Left colon (tissue), 2 donors: ENCODE measurements at regions not wholly inside any gene's neighbourhood (a gene's known extent, or its start where the extent isn't known, plus 50 kb on each side); places are given as distances from the start of the nearest gene placed in this dataset.

Experiments used
- ATAC-seq: fragments of 200-7000 bp; cut with Tn5 transposase; one replicate; pipeline ENCODE4 v1.9.1; 2020; ENCODE audit warnings: mild to moderate bottlenecking, moderate library complexity
- DNase-seq, 2 donors: peaks; one replicate each; pipeline ENCODE4 v3.0.0-alpha.2; 2020
- intact Hi-C, 2 donors: fragments of 100-400 bp; cut with DNase I in 1 of 2; cut with micrococcal nuclease in 1 of 2; formaldehyde crosslinking; loops; one replicate each; pipeline versions ENCODE4 v1.11.2 to v1.14.0; 2022; cut with DNase I, micrococcal nuclease
- donor health status: DM: no; HTN: no; CAD: no.
- donor health status: DM: yes; HTN: yes; CAD: no.

GRCh38 chr10:107425931-107426553, 261.5 kb upstream of the SORCS1 start:
- ATAC-seq (no peak), DNase-seq (no peak)
- intact Hi-C loops = no loop called here

DNA sequence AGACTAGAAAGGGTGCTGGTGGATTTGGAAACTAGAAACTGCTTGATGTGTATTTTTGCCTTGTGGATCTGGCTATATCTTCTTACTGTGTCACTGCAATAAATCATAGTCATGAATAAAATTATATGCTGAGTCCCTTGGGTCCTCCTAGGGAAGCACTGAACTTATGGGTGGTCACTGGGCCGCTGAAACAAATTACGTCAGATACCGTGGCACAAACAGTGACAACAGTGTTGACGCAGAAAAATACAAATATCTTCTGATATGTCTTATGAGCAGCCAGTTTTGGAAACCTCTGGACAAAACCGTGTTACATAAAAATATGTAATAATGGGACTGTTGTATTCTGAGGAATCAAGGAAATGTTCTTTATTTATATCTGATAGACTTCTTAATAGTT, 260.1 kb upstream of the SORCS1 start:
- intact Hi-C loops = no loop called here
- DNase-seq = no peak
- ATAC-seq = no peak

DNA sequence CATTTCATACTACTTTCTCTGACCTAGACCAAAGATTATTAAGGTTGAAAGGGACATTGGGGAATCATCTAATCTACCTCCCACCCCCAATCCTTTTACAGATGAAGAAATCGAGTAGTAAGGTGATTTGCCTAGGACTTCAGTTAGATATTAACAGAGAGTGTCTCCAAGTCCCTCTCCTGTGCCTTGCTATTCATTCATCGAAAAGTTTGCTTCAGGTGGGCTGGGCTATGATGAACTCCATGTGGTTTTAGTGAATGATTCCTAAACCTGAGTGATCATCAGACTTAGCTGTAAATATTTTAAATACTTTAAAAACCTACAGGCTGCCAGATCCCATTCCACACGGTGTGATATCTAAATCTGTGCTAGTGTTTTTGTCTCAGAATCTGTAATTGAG, 259.4 kb upstream of the SORCS1 start:
- intact Hi-C loops = no loop called here
- ATAC-seq (no peak), DNase-seq (no peak)

DNA sequence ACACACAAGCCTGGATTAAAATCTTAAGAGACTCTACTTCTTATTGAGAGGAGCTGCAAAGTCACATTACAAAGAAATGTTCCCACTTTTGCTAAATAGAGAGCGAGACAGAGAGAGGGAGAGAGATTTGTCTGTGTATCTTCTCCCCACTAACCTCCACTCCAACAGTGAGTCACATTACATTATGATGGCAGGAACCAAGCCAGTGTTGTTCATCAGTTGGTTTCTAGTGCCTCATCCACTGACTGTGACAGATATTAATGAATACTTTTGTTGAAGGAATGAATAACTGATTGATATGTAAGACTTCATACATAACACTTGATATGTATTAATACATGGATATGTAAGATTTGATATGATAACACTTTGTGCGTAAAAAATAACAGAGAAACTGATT, 258.2 kb upstream of the SORCS1 start:
- intact Hi-C loops = no loop called here
- ATAC-seq (no peak), DNase-seq (no peak)

GRCh38 chr10:107420196-107420595, 255.7 kb upstream of the SORCS1 start:
- ATAC-seq (no peak), DNase-seq (no peak)
- intact Hi-C loops = no loop called here

DNA sequence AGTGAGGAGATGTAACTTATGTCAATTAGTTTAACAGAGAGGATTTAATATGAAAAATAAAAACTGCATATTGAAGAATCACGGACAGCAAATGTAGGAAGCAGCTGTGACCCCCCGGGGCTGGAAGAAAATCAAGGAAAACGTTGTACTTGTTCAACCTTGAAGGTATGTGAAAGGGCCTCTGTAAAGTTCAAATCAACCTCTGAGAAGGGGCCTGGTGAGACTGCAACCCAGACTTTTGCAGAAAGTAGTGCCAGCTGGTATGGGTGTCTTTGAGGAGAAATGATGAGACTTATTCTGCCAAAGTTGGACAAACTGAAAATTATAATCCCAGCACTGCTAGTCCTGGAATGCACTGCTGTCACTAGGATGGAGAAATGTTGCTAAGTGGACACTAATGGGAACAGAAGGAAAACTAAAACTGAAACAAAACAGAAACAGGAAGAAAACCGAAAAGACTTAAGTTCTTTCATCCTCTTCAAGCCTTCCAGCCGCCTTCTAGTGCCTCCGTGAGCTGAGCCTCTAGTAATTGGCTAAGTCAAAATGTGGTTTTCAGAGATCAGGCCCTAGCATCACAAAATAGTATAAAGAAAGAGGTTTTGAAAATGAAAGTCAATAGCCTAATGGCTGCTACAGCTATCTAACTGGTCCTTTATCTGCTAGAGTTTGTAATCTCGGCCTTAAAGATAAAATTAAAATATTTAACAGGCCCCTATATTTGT, 253.7 kb upstream of the SORCS1 start:
- DNase-seq (no peak), ATAC-seq (no peak)
- intact Hi-C loops = loop anchor here in 1 of 2 donors (10.0 kb wide), 1 partner anchor 397 kb away; no protein-coding TSS in a partner anchor

- DNase-seq (no peak), ATAC-seq (no peak)
- intact Hi-C loops = loop anchor here in 1 of 2 donors (10.0 kb wide), 1 partner anchor 397 kb away; no protein-coding TSS in a partner anchor
Observed at GRCh38 chr10:107417446-107417845, 252.9 kb upstream of the SORCS1 start.

GRCh38 chr10:107415446-107415845, 250.9 kb upstream of the SORCS1 start:
- intact Hi-C loops = loop anchor here in 1 of 2 donors (10.0 kb wide), 1 partner anchor 399 kb away; no protein-coding TSS in a partner anchor
- DNase-seq (no peak), ATAC-seq (no peak)

DNA sequence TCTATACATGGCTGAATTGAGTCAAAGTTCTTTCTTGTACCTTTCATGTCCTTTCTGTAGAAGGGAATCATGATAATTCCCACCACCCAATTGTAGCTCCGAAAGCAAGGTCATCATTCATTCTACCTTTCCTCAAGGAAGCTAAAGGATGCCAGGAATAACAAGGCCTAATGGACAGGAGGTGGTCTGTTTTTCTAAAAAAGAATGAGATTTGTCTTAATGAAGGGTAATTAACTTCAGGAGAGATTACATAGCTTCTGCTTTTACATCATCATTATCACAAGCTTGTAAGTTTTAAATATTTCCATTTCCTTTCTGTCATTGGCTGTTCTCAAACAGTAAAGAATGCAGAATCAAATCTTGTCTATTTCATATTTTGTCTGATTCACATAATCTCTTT, 249.5 kb upstream of the SORCS1 start:
- intact Hi-C loops = loop anchor here in 1 of 2 donors (10.0 kb wide), 1 partner anchor 401 kb away; no protein-coding TSS in a partner anchor
- DNase-seq (no peak), ATAC-seq (no peak)

- peak; percentile 71 for ATAC-seq
- intact Hi-C loops = loop anchor here in 1 of 2 donors (10.0 kb wide), 1 partner anchor 405 kb away; no protein-coding TSS in a partner anchor
- peak in 1 of 2 donors; percentile 26 for DNase-seq
Observed at GRCh38 chr10:107409522-107409921, 245.0 kb upstream of the SORCS1 start.

GRCh38 chr10:107398115-107398514, 233.6 kb upstream of the SORCS1 start:
- ATAC-seq = no peak

GRCh38 chr10:107391901-107392300, 227.4 kb upstream of the SORCS1 start:
- DNase-seq (no peak), ATAC-seq (no peak)
- intact Hi-C loops = no loop called here

More at GRCh38 chr10:107398115-107398514, 233.6 kb upstream of the SORCS1 start:
- intact Hi-C loops = no loop called here
- no peak for DNase-seq

GRCh38 chr10:107390563-107390962, 226.1 kb upstream of the SORCS1 start:
- DNase-seq (no peak), ATAC-seq (no peak)
- intact Hi-C loops = no loop called here

GRCh38 chr10:107383357-107383756, 218.9 kb upstream of the SORCS1 start:
- intact Hi-C loops = no loop called here
- DNase-seq (no peak), ATAC-seq (no peak)

DNA sequence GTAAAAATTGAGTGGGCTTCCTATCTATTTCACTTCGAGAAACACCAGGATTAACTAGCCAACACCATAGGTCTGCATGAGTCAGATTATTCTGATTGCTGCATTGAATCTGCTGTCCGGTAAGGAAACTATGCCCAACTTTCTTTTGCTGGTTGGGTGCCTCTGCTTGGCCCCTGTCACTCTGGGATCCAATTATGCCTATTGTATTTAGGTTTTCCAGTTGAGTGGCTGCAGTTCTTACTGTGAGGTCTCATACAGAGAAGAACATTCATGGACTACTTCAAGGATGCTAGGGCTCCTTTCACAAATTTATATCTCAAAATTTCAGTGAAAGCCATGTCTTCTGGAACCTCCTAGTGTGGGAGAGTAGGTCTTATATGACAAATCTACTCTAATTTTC, 215.1 kb upstream of the SORCS1 start:
- ATAC-seq (no peak), DNase-seq (no peak)
- intact Hi-C loops = no loop called here

DNA sequence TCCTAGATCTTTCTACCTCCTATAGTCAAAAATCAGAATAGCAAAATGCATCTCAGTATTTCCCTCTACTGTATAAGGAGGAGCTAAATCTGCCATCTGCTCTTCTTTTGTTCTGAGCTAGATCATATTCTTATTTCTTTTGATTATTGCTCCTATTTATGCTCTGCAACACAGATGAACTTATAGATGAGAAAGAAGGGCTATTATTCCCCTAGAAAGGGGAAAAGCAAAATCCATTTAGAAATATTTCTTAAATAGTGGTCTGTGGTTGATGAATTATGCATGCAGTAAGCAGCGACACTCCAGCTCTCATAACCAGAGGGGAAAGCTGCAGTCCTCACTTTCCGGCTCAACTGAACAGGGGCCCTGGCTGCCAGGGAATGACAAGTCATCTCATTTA, 207.3 kb upstream of the SORCS1 start:
- intact Hi-C loops = no loop called here

GRCh38 chr10:107364872-107365271, 200.4 kb upstream of the SORCS1 start:
- DNase-seq (no peak), ATAC-seq (no peak)
- intact Hi-C loops = no loop called here

More for the DNA sequence above, 207.3 kb upstream of the SORCS1 start:
- ATAC-seq (no peak), DNase-seq (no peak)

DNA sequence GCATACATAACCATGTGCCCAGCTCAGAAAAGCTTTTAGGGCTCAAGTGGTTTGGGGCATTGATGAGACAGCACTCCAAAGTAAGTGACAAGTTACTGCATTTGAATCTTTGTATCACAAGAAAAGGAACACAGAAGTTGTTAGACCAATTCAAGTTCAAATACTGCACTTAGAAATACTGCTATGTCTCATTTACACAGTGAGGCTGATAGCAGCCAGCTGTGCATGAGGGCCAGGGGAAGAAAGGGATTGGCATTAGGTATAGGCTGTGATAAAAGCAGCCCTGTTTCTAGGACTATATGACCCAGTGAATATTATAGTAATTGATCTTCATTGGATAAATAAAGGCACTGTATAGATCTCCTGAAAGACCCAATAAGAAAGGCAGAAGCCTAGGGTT, 197.8 kb upstream of the SORCS1 start:
- DNase-seq = no peak
- intact Hi-C loops = no loop called here
- no peak for ATAC-seq

- ATAC-seq = no peak
- intact Hi-C loops = no loop called here
- DNase-seq = no peak
Observed at GRCh38 chr10:107357033-107357432, 192.5 kb upstream of the SORCS1 start.

- intact Hi-C loops = no loop called here
- DNase-seq (no peak), ATAC-seq (no peak)
Observed at GRCh38 chr10:107356396-107356795, 191.9 kb upstream of the SORCS1 start.
